ENCODE measurements at regions not wholly inside any gene's neighbourhood (a gene's known extent, or its start where the extent isn't known, plus 50 kb on each side); places are given as distances from the start of the nearest gene placed in this dataset.

- DNase-seq: no peak
Observed at GRCh38 chr11:37968148-37968547, 1370.1 kb upstream of the RAG2 start.

GRCh38 chr11:37967635-37968034, 1369.6 kb upstream of the RAG2 start:
- DNase-seq: no peak

GRCh38 chr11:37963440-37963839, 1365.4 kb upstream of the RAG2 start:
- DNase-seq: no peak

- no peak for DNase-seq
Observed at GRCh38 chr11:37957717-37958116, 1359.7 kb upstream of the RAG2 start.

- DNase-seq: no peak
Observed at GRCh38 chr11:37951996-37952395, 1354.0 kb upstream of the RAG2 start.

GRCh38 chr11:37948258-37948657, 1350.2 kb upstream of the RAG2 start:
- DNase-seq: no peak

- no peak for DNase-seq
Observed at GRCh38 chr11:37947821-37948220, 1349.8 kb upstream of the RAG2 start.

- DNase-seq: peak; percentile 33
Observed at GRCh38 chr11:37946155-37946766, 1348.2 kb upstream of the RAG2 start.

GRCh38 chr11:37942081-37942480, 1344.0 kb upstream of the RAG2 start:
- no peak for DNase-seq

GRCh38 chr11:37929100-37929653, 1331.1 kb upstream of the RAG2 start:
- no peak for DNase-seq

GRCh38 chr11:37926772-37927171, 1328.7 kb upstream of the RAG2 start:
- DNase-seq: no peak

- DNase-seq: no peak
Observed at GRCh38 chr11:37916331-37916730, 1318.3 kb upstream of the RAG2 start.

GRCh38 chr11:37914859-37915258, 1316.8 kb upstream of the RAG2 start:
- DNase-seq: peak; percentile 18

GRCh38 chr11:37908219-37908548, 1310.1 kb upstream of the RAG2 start:
- no peak for DNase-seq

- DNase-seq: no peak
Observed at GRCh38 chr11:37907436-37908218, 1309.6 kb upstream of the RAG2 start.

- no peak for DNase-seq
Observed at GRCh38 chr11:37905707-37906417, 1307.8 kb upstream of the RAG2 start.

- no peak for DNase-seq
Observed at GRCh38 chr11:37896016-37896415, 1298.0 kb upstream of the RAG2 start.

GRCh38 chr11:37881741-37882140, 1283.7 kb upstream of the RAG2 start:
- no peak for DNase-seq

GRCh38 chr11:37861671-37862070, 1263.6 kb upstream of the RAG2 start:
- peak; percentile 85 for DNase-seq

- peak; percentile 74 for DNase-seq
Observed at GRCh38 chr11:37858806-37859537, 1260.9 kb upstream of the RAG2 start.

- peak; percentile 24 for DNase-seq
Observed at GRCh38 chr11:37858398-37858797, 1260.4 kb upstream of the RAG2 start.

GRCh38 chr11:37857726-37858125, 1259.7 kb upstream of the RAG2 start:
- no peak for DNase-seq

- DNase-seq: no peak
Observed at GRCh38 chr11:37849706-37850105, 1251.7 kb upstream of the RAG2 start.

All from NCI-H82 (cell line).